ENCODE measurements at regions not wholly inside any gene's neighbourhood (a gene's known extent, or its start where the extent isn't known, plus 50 kb on each side); places are given as distances from the start of the nearest gene placed in this dataset.

GRCh38 chr5:31062902-31063580, 130.4 kb upstream of the CDH6 start:
- no peak overlapping the region for H3K4me2 ChIP-seq
- Mint-ChIP-seq H3K4me1 (peaks cover 6% of the 10 kb centered on the region), H3K27me3 (ENCODE audit: insufficient read depth, low read depth, poor library complexity) (peaks cover 3% of the 10 kb centered on the region), H3K9me3 (no peaks in the 10 kb centered on the region), H3K27ac (no peak overlapping the region), H3K4me3 (no peak overlapping the region), H3K36me3 (ENCODE audit: low read depth) (no peaks in the 10 kb centered on the region)
- no peaks in the 10 kb centered on the region for H3K27me3 ChIP-seq (ENCODE audit: insufficient read depth)
- no peak overlapping the region for H3K4me3 ChIP-seq
- H3K36me3 ChIP-seq (ENCODE audit: insufficient read depth), result no peaks in the 10 kb centered on the region
- H3F3A ChIP-seq (replicated peaks; ENCODE audit: low read depth), result no peaks in the 10 kb centered on the region
- no peaks in the 10 kb centered on the region for H3K79me2 ChIP-seq (replicated peaks; ENCODE audit: insufficient read depth)
- DNase-seq (ENCODE audit: low spot score) (no peak), ATAC-seq (no peak)
- no peaks in the 10 kb centered on the region for H3K4me1 ChIP-seq (ENCODE audit: insufficient read depth)
- H3K9me2 ChIP-seq (ENCODE audit: insufficient read depth), result 0 out of 2 replicates have a peak, but pooled peaks cover under 1% of the 10 kb centered on the region
- no peak overlapping the region for H2AFZ ChIP-seq
- TF ChIP-seq ETS1 (IDR thresholded peaks at IDR 0.05) (no peak), EZH2phosphoT487 (IDR thresholded peaks at IDR 0.05; ENCODE audit: unreplicated experiment) (no peak), ZNF114 (CRISPR knock-in tag; IDR thresholded peaks at IDR 0.05) (no peak), REST (IDR thresholded peaks at IDR 0.05; ENCODE audit: unreplicated experiment) (no peak), CTCF (conservative IDR thresholded peaks at IDR 0.05; ENCODE audit: low read depth in 2 of 2) (no peak), ZNF331 (CRISPR knock-in tag; IDR thresholded peaks at IDR 0.05; ENCODE audit: low read depth) (no peak), EZH2 (IDR thresholded peaks at IDR 0.05; ENCODE audit: low read depth, unreplicated experiment) (no peak), JUNB (IDR thresholded peaks at IDR 0.05; ENCODE audit: unreplicated experiment) (no peak), POLR2AphosphoS5 (IDR thresholded peaks at IDR 0.05; ENCODE audit: low read depth) (no peak)
- H3K27ac ChIP-seq (ENCODE audit: low read depth), result no peak overlapping the region
- H4K20me1 ChIP-seq (replicated peaks; ENCODE audit: insufficient read depth), result no peaks in the 10 kb centered on the region

All from GM23338 (cell line).